HepG2 (cell line): ENCODE measurements at regions not wholly inside any gene's neighbourhood (a gene's known extent, or its start where the extent isn't known, plus 50 kb on each side); places are given as distances from the start of the nearest gene placed in this dataset.

Experiments
- ATAC-seq: fragments of 200-7000 bp; cut with Tn5 transposase; 3 replicates; pipeline ENCODE4 v1.9.1; 2020; ENCODE audit warnings: mild to moderate bottlenecking, moderate library complexity
- BruUV-seq: library from RNA; stranded (reverse); fragments of 400-500 nt; replicated peaks from 2 replicates; lab custom pipeline; 2021; lab: Mats Ljungman, UMichigan
- CTCF ChIA-PET: fragments of 300-600 bp; formaldehyde crosslinking; extraction: SDS; loops from one replicate; lab custom pipeline; 2021; ENCODE audit warnings: low total read pairs, inconsistent platforms, low intra/inter-chr PET ratio; lab: Yijun Ruan, JAX
- POLR2A ChIA-PET: fragments of 350-600 bp; sonication (Branson Sonifier 250); formaldehyde crosslinking; loops from one replicate; lab custom pipeline; 2020; ENCODE audit warnings: antibody characterized with exemption, inconsistent platforms; lab: Yijun Ruan, JAX
- DNase-seq: peaks from one replicate; pipeline ENCODE4 v3.0.0-alpha.2; 2015; ENCODE audit warnings: low spot score
- FAIRE-seq: peaks from 3 replicates; lab custom pipeline; 2011; peaks lifted over from hg19 to GRCh38; lab: Jason Lieb, UNC
- H2AFZ ChIP-seq: one replicate; pipeline ENCODE4 v1.6.1; 2011; ENCODE audit warnings: low read length, inconsistent platforms
- H3K27ac ChIP-seq: fragments of 300-600 bp; 3 replicates; pipeline ENCODE4 v1.8.0; 2011; ENCODE audit warnings: mixed run types, mild to moderate bottlenecking, mixed read lengths, low read length, inconsistent platforms; ENCODE audit not compliant: insufficient read depth; ENCODE audit errors: extremely low read length
- H3K27me3 ChIP-seq, 2 experiments: fragments of 200-600 bp in 1 of 2; 2 replicates in 1 of 2; 3 replicates in 1 of 2; pipeline versions ENCODE4 v1.6.0 to v1.8.0; 2011; ENCODE audit warnings: low read length in 2 of 2, mild to moderate bottlenecking in 2 of 2, moderate library complexity in 2 of 2, inconsistent platforms in 1 of 2; ENCODE audit not compliant: insufficient read depth in 2 of 2, control insufficient read depth in 1 of 2
- H3K36me3 ChIP-seq, 2 experiments: fragments of 200-600 bp in 1 of 2; replicated peaks in 1 of 2; 2 replicates in 1 of 2; 3 replicates in 1 of 2; pipeline versions ENCODE4 v1.5.1 to v1.8.0; 2011; ENCODE audit warnings: low read length in 2 of 2, inconsistent platforms in 1 of 2; ENCODE audit not compliant: insufficient read depth in 2 of 2, control insufficient read depth in 1 of 2
- H3K4me1 ChIP-seq: 2 replicates; pipeline ENCODE4 v1.5.1; 2012; ENCODE audit warnings: low read length, inconsistent platforms; ENCODE audit not compliant: insufficient read depth
- H3K4me2 ChIP-seq: 2 replicates; pipeline ENCODE4 v1.6.0; 2011; ENCODE audit warnings: low read depth, low read length, inconsistent platforms
- H3K4me3 ChIP-seq, 3 experiments: fragments of 200-600 bp in 1 of 3; sonication (generic), shearing (Covaris generic) in 1 of 3; replicated peaks in 1 of 3; 2 replicates each; pipeline ENCODE4 v1.5.1; 2011 to 2016; ENCODE audit warnings: low read length in 3 of 3, inconsistent platforms in 2 of 3, low read depth in 2 of 3, mild to moderate bottlenecking in 2 of 3, control low read depth in 1 of 3, mixed read lengths in 1 of 3; ENCODE audit not compliant: insufficient read depth in 1 of 3
- H3K79me2 ChIP-seq: one replicate; pipeline ENCODE4 v1.6.1; 2011; ENCODE audit warnings: low read length, inconsistent platforms; ENCODE audit not compliant: insufficient read depth
- H3K9ac ChIP-seq: 2 replicates; pipeline ENCODE4 v1.6.0; 2011; ENCODE audit warnings: mild to moderate bottlenecking, low read depth, low read length, inconsistent platforms; ENCODE audit not compliant: insufficient read depth
- H3K9me3 ChIP-seq: 2 replicates; pipeline ENCODE4 v1.5.1; 2012; ENCODE audit warnings: mild to moderate bottlenecking, low read length
- H4K20me1 ChIP-seq: 2 replicates; pipeline ENCODE4 v1.6.0; 2011; ENCODE audit warnings: inconsistent platforms, mild to moderate bottlenecking, low read length, moderate library complexity; ENCODE audit not compliant: insufficient read depth
- CAMTA2 ChIP-seq: sonication (generic); formaldehyde crosslinking; IDR thresholded peaks from 2 replicates; pipeline ENCODE4 v1.4.0; 2020; ENCODE audit warnings: mild to moderate bottlenecking, missing genetic modification reagents, borderline replicate concordance
- JARID2 ChIP-seq: sonication (generic); formaldehyde crosslinking; IDR thresholded peaks from 2 replicates; pipeline ENCODE4 v1.8.1; 2023; ENCODE audit warnings: missing genetic modification reagents, inconsistent platforms; ENCODE audit not compliant: insufficient replicate concordance
- RAD21 ChIP-seq: fragments of 450-650 bp; formaldehyde crosslinking; IDR thresholded peaks from 2 replicates; pipeline ENCODE4 v1.5.0; 2020; ENCODE audit warnings: mild to moderate bottlenecking
- RAD51 ChIP-seq: fragments of 450-650 bp; IDR thresholded peaks from 2 replicates; pipeline ENCODE4 v1.6.1; 2016; ENCODE audit warnings: borderline replicate concordance
- RNF2 ChIP-seq: fragments of 450-650 bp; conservative IDR thresholded peaks from 2 replicates; pipeline ENCODE4 v1.6.1; 2016; ENCODE audit warnings: low read depth
- ZNF205 ChIP-seq: IDR thresholded peaks from 2 replicates; pipeline ENCODE4 v1.6.1; 2018; ENCODE audit warnings: missing biosample characterization, missing genetic modification reagents
- ZNF326 ChIP-seq: sonication (generic); formaldehyde crosslinking; IDR thresholded peaks from 2 replicates; pipeline ENCODE4 v1.4.0; 2020; ENCODE audit warnings: missing genetic modification reagents, borderline replicate concordance
- ZNF619 ChIP-seq: sonication (generic); formaldehyde crosslinking; IDR thresholded peaks from 2 replicates; pipeline ENCODE4 v1.4.0; 2020; ENCODE audit warnings: mild to moderate bottlenecking, missing genetic modification reagents
- ZNF850 ChIP-seq: sonication (generic); formaldehyde crosslinking; conservative IDR thresholded peaks from 2 replicates; pipeline ENCODE4 v1.9.0; 2021; ENCODE audit warnings: mild to moderate bottlenecking, missing genetic modification reagents
- ZSCAN9 ChIP-seq: IDR thresholded peaks from 2 replicates; pipeline ENCODE4 v1.6.1; 2016; ENCODE audit warnings: borderline replicate concordance
- WGBS: methylation state at CpG from one replicate; pipeline ENCODE4 v1.1.6; 2017; ENCODE audit warnings: low lambda C conversion rate; 5-methylcytosine and 5-hydroxymethylcytosine counted together
- in situ Hi-C: cut with HindIII; loops from 2 replicates; pipeline ENCODE4 v1.10.0; 2017; ENCODE audit warnings: low pct_unique_long_range_greater_than_20kb; ENCODE audit not compliant: extremely low pct_ligation_motif_present
- intact Hi-C: fragments of 100-400 bp; cut with micrococcal nuclease; formaldehyde crosslinking; loops from one replicate; pipeline ENCODE4 v1.10.0; 2022; ENCODE audit not compliant: unreplicated experiment
- TF ChIP-seq, protein P1 (sequence below): sonication (generic); formaldehyde crosslinking; IDR thresholded peaks from 2 replicates; pipeline ENCODE4 v1.8.0; 2022; ENCODE audit warnings: low read depth, missing genetic modification reagents
- TF ChIP-seq, protein P2 (sequence below): IDR thresholded peaks from 2 replicates; pipeline ENCODE4 v1.4.0; 2020; ENCODE audit warnings: mild to moderate bottlenecking, missing genetic modification reagents

DNA sequence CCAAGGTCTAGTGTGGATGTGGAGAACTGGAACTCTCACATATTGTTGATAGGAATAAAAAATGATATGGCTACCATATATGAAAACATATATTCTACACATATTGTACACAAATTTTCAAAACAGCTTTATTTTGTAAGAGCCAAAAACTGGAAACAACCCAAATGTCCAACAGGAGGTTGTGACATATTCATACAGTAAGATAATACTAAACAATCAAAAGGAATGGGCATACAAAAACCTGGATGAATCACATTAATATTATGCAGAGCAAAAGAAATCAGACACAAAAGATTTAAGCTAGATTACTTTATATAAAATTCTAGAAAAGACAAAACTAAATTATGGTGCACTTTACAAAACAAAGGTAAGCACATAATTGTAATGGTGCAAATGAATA is 223.9 kb downstream of the SIM1 start:
- DNase-seq (no peak), FAIRE-seq (no peak), ATAC-seq (no peak)
- ChIA-PET CTCF (no interaction called here), POLR2A (no interaction called here)
- intact Hi-C loops (no loop called here), in situ Hi-C loops (no loop called here)
- Histone ChIP-seq H4K20me1 (no peaks in the 10 kb centered on the region), H3K79me2 (no peaks in the 10 kb centered on the region), H3K27me3 (no peaks in the 10 kb centered on the region), H3K36me3 (no peaks in the 10 kb centered on the region), H3K4me2 (no peak overlapping the region), H2AFZ (no peak overlapping the region), H3K27ac (no peak overlapping the region), H3K9ac (no peak overlapping the region), H3K4me1 (no peaks in the 10 kb centered on the region), H3K4me3 (no peak overlapping the region), H3K9me3 (no peaks in the 10 kb centered on the region)
- BruUV-seq = no TSS peak
- TF ChIP-seq, protein P1, sequence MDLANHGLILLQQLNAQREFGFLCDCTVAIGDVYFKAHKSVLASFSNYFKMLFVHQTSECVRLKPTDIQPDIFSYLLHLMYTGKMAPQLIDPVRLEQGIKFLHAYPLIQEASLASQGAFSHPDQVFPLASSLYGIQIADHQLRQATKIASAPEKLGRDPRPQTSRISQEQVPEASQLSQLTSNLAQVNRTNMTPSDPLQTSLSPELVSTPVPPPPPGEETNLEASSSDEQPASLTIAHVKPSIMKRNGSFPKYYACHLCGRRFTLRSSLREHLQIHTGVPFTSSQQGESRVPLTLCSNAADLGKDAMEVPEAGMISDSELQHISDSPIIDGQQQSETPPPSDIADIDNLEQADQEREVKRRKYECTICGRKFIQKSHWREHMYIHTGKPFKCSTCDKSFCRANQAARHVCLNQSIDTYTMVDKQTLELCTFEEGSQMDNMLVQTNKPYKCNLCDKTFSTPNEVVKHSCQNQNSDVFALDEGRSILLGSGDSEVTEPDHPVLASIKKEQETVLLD = no peak
- no peak for TF ChIP-seq RNF2
- no peak for TF ChIP-seq CAMTA2 (CRISPR knock-in tag)

DNA sequence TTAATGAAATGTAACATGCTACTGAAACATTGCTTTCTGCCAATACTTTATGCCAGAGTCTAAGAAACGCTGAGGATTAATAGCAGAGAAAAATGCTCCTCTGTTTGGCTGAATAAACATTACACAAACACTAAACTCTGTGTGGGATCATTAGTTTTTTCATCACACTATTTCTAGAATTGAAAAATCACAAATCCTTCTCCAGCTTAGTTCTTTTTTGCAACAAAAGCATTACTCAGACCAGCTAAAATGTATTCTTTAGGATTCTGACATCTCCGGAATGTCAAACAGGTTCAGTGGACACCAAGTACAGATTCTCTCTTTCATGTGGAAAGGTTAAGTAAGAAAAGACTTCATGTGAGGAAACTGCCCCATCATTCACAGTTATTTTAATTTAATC is 226.9 kb downstream of the SIM1 start:
- no peak overlapping the region for H3K4me3 ChIP-seq
- no peaks in the 10 kb centered on the region for H4K20me1 ChIP-seq
- no peak for TF ChIP-seq RAD51
- TF ChIP-seq ZNF326 (CRISPR knock-in tag) = no peak
- no peak for TF ChIP-seq ZNF205
- TF ChIP-seq, protein P2, sequence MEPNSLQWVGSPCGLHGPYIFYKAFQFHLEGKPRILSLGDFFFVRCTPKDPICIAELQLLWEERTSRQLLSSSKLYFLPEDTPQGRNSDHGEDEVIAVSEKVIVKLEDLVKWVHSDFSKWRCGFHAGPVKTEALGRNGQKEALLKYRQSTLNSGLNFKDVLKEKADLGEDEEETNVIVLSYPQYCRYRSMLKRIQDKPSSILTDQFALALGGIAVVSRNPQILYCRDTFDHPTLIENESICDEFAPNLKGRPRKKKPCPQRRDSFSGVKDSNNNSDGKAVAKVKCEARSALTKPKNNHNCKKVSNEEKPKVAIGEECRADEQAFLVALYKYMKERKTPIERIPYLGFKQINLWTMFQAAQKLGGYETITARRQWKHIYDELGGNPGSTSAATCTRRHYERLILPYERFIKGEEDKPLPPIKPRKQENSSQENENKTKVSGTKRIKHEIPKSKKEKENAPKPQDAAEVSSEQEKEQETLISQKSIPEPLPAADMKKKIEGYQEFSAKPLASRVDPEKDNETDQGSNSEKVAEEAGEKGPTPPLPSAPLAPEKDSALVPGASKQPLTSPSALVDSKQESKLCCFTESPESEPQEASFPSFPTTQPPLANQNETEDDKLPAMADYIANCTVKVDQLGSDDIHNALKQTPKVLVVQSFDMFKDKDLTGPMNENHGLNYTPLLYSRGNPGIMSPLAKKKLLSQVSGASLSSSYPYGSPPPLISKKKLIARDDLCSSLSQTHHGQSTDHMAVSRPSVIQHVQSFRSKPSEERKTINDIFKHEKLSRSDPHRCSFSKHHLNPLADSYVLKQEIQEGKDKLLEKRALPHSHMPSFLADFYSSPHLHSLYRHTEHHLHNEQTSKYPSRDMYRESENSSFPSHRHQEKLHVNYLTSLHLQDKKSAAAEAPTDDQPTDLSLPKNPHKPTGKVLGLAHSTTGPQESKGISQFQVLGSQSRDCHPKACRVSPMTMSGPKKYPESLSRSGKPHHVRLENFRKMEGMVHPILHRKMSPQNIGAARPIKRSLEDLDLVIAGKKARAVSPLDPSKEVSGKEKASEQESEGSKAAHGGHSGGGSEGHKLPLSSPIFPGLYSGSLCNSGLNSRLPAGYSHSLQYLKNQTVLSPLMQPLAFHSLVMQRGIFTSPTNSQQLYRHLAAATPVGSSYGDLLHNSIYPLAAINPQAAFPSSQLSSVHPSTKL (CRISPR knock-in tag) = no peak
- TF ChIP-seq ZNF850 = no peak
- no peak for TF ChIP-seq JARID2
- TF ChIP-seq ZNF619 (CRISPR knock-in tag) = no peak
- TF ChIP-seq ZSCAN9 (CRISPR knock-in tag) = no peak
- TF ChIP-seq RAD21 (CRISPR knock-in tag) = no peak
- DNase-seq = no peak
- H3K27me3 ChIP-seq = no peaks in the 10 kb centered on the region
- ChIA-PET CTCF (no interaction called here), POLR2A (no interaction called here)
- in situ Hi-C loops = no loop called here
- no peak overlapping the region for H3K4me2 ChIP-seq
- no peaks in the 10 kb centered on the region for H3K79me2 ChIP-seq
- FAIRE-seq = no peak
- no peaks in the 10 kb centered on the region for H3K4me1 ChIP-seq
- no peak overlapping the region for H3K9ac ChIP-seq
- BruUV-seq = no TSS peak
- ATAC-seq = no peak
- intact Hi-C loops = no loop called here
- no peak overlapping the region for H2AFZ ChIP-seq
- no peak overlapping the region for H3K27ac ChIP-seq
- no peaks in the 10 kb centered on the region for H3K9me3 ChIP-seq
- WGBS = 22% methylated on average over 2 of the region's 2 CpGs
- H3K36me3 ChIP-seq = no peaks in the 10 kb centered on the region
